K562 (cell line): ENCODE measurements at regions not wholly inside any gene's neighbourhood (a gene's known extent, or its start where the extent isn't known, plus 50 kb on each side); places are given as distances from the start of the nearest gene placed in this dataset.

Source experiments
- ARID2 ChIP-seq: fragments of 450-650 bp; IDR thresholded peaks from 2 replicates; pipeline ENCODE4 v1.6.1; 2017; ENCODE audit warnings: antibody characterized with exemption, mild to moderate bottlenecking
- KLF1 ChIP-seq: fragments of 450-650 bp; IDR thresholded peaks from 2 replicates; pipeline ENCODE4 v1.6.1; 2016; ENCODE audit warnings: missing genetic modification characterization, missing compliant biosample characterization
- RCOR1 ChIP-seq, 2 experiments: IDR thresholded peaks; 2 replicates each; pipeline ENCODE4 v1.6.1; 2012; ENCODE audit warnings: low read depth in 2 of 2, low read length in 2 of 2, borderline replicate concordance in 1 of 2, improper control_type of control experiment in 1 of 2
- SP1 ChIP-seq: sonication (generic); formaldehyde crosslinking; IDR thresholded peaks from 2 replicates; pipeline ENCODE4 v1.8.1; 2022; ENCODE audit warnings: mild to moderate bottlenecking, missing genetic modification reagents
- TF ChIP-seq, protein P1 (sequence below), 2 experiments: IDR thresholded peaks in 1 of 2; conservative IDR thresholded peaks in 1 of 2; 2 replicates each; pipeline ENCODE4 v1.6.1; 2016; ENCODE audit warnings: low read depth in 2 of 2, mild to moderate bottlenecking in 1 of 2, missing compliant biosample characterization in 1 of 2, missing genetic modification characterization in 1 of 2, moderate library complexity in 1 of 2

DNA sequence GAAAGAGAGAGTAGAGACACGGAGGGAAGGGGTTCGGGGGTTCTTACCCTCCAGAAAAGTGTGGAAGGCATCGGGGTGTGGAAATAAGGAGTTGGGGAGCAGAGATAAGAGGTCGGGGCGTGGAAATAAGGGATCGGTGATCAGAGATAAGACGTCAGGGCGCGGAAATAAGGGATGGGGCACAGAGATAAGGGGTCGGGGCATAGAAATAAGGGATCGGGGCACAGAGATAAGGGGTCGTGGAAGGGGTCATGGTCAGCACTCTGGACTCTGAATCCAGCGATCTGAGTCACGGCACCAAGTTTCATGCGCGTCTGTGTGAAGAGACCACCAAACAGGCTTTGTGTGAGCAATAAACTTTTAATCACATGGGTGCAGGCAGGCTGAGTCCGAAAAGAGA lies 119.1 kb downstream of the PCDH10 start:
- TF ChIP-seq, protein P1, sequence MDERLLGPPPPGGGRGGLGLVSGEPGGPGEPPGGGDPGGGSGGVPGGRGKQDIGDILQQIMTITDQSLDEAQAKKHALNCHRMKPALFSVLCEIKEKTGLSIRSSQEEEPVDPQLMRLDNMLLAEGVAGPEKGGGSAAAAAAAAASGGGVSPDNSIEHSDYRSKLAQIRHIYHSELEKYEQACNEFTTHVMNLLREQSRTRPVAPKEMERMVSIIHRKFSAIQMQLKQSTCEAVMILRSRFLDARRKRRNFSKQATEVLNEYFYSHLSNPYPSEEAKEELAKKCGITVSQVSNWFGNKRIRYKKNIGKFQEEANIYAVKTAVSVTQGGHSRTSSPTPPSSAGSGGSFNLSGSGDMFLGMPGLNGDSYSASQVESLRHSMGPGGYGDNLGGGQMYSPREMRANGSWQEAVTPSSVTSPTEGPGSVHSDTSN (CRISPR knock-in tag; IDR thresholded peaks at IDR 0.05; ENCODE audit: low read depth), result no peak
- TF ChIP-seq, protein P1 (tag; conservative IDR thresholded peaks at IDR 0.05; ENCODE audit: low read depth), result no peak
- TF ChIP-seq SP1 (CRISPR knock-in tag) (no peak), KLF1 (tag) (no peak), ARID2 (no peak), RCOR1 (IDR thresholded peaks at IDR 0.05; ENCODE audit: borderline replicate concordance in 1 of 2, low read depth in 2 of 2, low read length in 2 of 2) (no peak)
